AG04449 (cell line): ENCODE measurements at regions not wholly inside any gene's neighbourhood (a gene's known extent, or its start where the extent isn't known, plus 50 kb on each side); places are given as distances from the start of the nearest gene placed in this dataset.
A peak's percentile ranks its signal among the peaks of the same experiment; 100 is the strongest.

Experiments
- CTCF ChIA-PET: fragments of 350-600 bp; formaldehyde crosslinking; extraction: SDS; loops from one replicate; lab custom pipeline; 2021; ENCODE audit warnings: antibody characterized with exemption; lab: Yijun Ruan, JAX
- POLR2A ChIA-PET: fragments of 400-600, 350-600 bp; formaldehyde crosslinking; extraction: SDS; loops from one replicate; lab custom pipeline; 2020; ENCODE audit warnings: antibody characterized with exemption, inconsistent platforms; lab: Yijun Ruan, JAX
- DNase-seq: peaks from one replicate; pipeline ENCODE4 v3.0.0-alpha.2; 2010; ENCODE audit warnings: low read depth, low spot score
- H3K4me3 ChIP-seq: 2 replicates; pipeline ENCODE4 v1.5.1; 2011; ENCODE audit warnings: low read depth, mild to moderate bottlenecking, control low read depth, low read length
- TF ChIP-seq, protein P1 (sequence below): IDR thresholded peaks from one replicate; pipeline ENCODE4 v1.5.1; 2011; ENCODE audit warnings: mild to moderate bottlenecking, moderate library complexity, low read length, control low read depth, inconsistent platforms; ENCODE audit not compliant: insufficient read depth; ENCODE audit errors: missing control alignments

DNA sequence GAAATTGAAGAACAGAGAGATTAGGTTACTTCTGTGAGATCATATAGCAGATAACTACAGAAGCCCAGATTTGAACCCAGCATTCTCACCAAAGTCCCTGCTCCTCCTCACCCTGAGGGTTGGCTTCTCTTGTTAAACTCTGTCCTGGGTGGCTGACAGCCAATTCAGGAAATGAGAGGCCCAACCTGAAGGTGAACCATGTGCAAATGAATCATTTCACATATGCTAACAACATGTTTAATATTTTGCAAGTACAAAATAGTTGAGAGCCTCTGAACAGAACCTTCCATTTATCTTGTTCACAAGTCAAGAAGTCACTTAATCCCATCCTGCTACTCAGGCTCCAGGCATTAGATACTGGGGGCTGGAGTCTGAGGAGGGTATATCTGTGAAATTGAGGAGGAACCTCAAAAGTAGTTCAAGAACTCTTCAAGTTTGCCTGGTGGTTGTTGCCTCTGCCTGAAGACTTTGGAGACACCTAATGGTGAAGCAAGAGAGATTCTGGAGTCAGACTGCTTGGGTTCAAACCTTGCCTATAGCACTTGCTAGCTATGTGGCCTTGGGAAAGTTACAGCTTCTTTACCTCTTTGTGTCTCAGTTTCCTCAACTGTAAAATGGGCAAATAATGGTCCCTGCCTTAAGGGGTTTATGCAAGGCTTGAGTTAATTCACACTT lies 564.0 kb downstream of the PSAT1 start:
- CTCF ChIA-PET, result interaction anchor here (1.0 to 1.6 kb wide), 2 partner anchors 10 to 418 kb away, joined by 3 to 4 read pairs; no protein-coding TSS in a partner anchor
- TF ChIP-seq, protein P1, sequence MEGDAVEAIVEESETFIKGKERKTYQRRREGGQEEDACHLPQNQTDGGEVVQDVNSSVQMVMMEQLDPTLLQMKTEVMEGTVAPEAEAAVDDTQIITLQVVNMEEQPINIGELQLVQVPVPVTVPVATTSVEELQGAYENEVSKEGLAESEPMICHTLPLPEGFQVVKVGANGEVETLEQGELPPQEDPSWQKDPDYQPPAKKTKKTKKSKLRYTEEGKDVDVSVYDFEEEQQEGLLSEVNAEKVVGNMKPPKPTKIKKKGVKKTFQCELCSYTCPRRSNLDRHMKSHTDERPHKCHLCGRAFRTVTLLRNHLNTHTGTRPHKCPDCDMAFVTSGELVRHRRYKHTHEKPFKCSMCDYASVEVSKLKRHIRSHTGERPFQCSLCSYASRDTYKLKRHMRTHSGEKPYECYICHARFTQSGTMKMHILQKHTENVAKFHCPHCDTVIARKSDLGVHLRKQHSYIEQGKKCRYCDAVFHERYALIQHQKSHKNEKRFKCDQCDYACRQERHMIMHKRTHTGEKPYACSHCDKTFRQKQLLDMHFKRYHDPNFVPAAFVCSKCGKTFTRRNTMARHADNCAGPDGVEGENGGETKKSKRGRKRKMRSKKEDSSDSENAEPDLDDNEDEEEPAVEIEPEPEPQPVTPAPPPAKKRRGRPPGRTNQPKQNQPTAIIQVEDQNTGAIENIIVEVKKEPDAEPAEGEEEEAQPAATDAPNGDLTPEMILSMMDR, result no peak
- no peak for DNase-seq
- no peak overlapping the region for H3K4me3 ChIP-seq
- POLR2A ChIA-PET, result no interaction called here

DNA sequence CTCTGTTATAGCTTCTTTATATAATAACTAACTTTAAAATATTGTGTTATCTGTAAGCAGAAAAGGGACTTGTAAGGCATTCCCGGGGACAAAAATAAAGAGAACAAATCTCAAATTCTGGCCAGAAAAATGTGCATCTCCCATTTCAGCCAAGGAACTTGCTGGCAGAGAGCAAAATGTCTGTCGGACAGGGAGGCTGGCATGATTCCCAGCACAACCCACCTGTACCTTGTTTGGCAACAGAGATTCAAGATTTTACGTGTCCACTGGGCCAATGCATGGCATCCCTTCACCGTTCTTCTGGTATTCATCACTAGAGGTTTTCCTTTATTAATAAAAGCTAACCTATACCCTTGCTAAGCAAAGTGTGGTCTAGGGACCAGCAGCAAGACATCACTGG lies 566.6 kb downstream of the PSAT1 start:
- CTCF ChIA-PET, result no interaction called here
- POLR2A ChIA-PET, result no interaction called here

DNA sequence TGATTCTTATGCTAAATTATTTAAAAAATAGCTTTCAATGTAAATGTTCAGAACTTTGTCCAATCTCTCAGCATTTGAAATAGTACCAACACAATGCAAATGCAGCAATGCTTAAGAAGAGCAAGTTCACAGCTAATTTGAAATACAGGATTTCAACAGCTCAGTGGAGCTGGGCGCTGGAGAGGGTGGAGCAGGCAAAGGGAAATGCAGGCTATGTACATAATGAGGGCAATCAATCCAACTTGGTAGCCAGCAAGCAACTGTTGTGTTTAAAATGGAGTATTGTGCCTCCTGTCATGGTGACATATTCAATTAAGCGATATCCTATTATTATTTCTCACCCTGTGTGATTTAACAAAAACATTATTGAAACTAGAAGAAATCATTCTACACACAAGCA lies 568.8 kb downstream of the PSAT1 start:
- ChIA-PET POLR2A (no interaction called here), CTCF (interaction anchor here (0.6 to 2.0 kb wide), 5 partner anchors 44 to 427 kb away, joined by 3 to 6 read pairs (median 4); no protein-coding TSS in a partner anchor)
- H3K4me3 ChIP-seq, result no peak overlapping the region
- no peak for DNase-seq
- TF ChIP-seq, protein P1, result no peak

More for the DNA sequence above, 566.6 kb downstream of the PSAT1 start:
- H3K4me3 ChIP-seq, result no peak overlapping the region
- DNase-seq, result no peak
- TF ChIP-seq, protein P1, result no peak

DNA sequence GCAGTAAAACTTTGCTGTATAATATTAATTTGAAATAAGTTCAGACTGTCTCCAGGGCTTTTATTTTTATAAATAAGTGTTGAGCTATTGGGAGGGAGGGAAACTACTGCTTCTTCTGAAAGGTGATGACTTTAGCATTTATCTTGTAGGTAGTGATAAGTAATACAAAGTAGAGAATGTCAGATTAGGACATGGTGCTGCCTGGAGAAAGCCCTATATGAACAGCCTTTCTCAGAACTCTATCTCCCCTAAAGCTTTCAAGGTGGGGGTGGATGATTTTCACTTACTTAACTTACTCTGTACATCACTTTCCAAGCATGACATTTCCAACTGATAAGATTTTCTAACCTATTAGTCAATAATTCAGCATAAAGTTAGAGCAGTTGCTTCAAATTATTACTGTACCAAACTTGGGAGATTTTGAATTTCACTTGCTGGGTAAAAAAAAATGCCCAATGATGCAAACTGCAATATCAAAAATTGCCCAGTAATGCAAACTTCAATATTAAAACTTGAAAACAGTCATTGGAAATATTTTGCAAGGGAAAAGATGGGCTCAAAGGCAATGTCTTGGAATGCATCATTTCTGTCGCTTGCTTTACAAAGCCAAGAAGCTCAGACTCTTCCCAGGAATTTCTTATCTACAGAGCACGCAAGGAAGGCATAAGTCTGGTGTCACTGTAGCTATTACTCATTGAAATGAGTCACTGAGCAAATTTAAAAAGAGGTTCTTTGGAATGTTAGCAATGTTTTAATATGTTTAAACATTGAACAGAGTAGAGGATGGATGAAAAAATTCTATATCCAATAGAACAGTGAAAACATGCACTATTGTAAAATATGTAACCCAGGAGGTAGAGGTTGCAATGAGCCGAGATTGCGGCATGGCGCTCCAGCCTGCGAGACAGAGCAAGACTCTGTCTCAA lies 569.5 kb downstream of the PSAT1 start:
- H3K4me3 ChIP-seq, result no peak overlapping the region
- TF ChIP-seq, protein P1, result no peak
- ChIA-PET CTCF (interaction anchor here (1.5 to 2.0 kb wide), 5 partner anchors 45 to 501 kb away, joined by 4 to 6 read pairs (median 4); no protein-coding TSS in a partner anchor), POLR2A (interaction anchor here (0.6 to 1.3 kb wide), 4 partner anchors 151 to 438 kb away, joined by 3 to 4 read pairs (median 3); no protein-coding TSS in a partner anchor)
- peak; percentile 88 for DNase-seq

DNA sequence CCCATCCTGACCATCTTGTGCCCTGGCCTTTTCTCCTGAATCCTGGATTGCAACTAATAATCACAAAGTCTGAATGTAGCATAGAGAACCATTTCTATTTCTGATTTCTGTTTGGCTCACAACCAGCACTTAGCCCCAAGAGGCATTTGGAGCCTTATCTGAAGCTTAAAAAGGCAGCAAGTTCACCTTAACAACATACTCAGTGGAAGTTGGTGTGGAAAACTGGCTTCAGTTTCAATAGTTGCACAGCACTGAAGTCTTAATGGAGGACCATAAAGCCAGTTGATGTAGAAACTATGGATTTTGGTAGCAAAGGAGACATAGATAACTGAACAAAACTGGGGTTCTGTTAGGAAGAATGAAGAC lies 574.1 kb downstream of the PSAT1 start:
- ChIA-PET CTCF (interaction anchor here (1.3 to 1.7 kb wide), 3 partner anchors 10 to 432 kb away, joined by 3 to 4 read pairs (median 4); no protein-coding TSS in a partner anchor), POLR2A (interaction anchor here (0.6 to 1.0 kb wide), 2 partner anchors 152 to 166 kb away, joined by 3 to 4 read pairs; no protein-coding TSS in a partner anchor)
- H3K4me3 ChIP-seq, result no peak overlapping the region
- TF ChIP-seq, protein P1, result no peak
- DNase-seq, result no peak
